OCI-LY3 (cell line): ENCODE measurements at regions not wholly inside any gene's neighbourhood (a gene's known extent, or its start where the extent isn't known, plus 50 kb on each side); places are given as distances from the start of the nearest gene placed in this dataset.

Experiments
- CTCF ChIP-seq: fragments of 200-600, 300-600 bp; sonication (generic); IDR thresholded peaks from 2 replicates; pipeline ENCODE4 v1.5.1; 2014; ENCODE audit warnings: antibody characterized with exemption, low read length, low read depth
- EZH2phosphoT487 ChIP-seq: fragments of 200-600 bp; shearing (Covaris generic); IDR thresholded peaks from 2 replicates; pipeline ENCODE4 v1.6.1; 2018; ENCODE audit warnings: antibody characterized with exemption, mixed run types, low read depth

- TF ChIP-seq CTCF (no peak), EZH2phosphoT487 (no peak)
Measured at GRCh38 chr1:99385852-99386251, 121.6 kb downstream of the PLPPR4 start.
